ENCODE measurements at regions not wholly inside any gene's neighbourhood (a gene's known extent, or its start where the extent isn't known, plus 50 kb on each side); places are given as distances from the start of the nearest gene placed in this dataset.

DNA sequence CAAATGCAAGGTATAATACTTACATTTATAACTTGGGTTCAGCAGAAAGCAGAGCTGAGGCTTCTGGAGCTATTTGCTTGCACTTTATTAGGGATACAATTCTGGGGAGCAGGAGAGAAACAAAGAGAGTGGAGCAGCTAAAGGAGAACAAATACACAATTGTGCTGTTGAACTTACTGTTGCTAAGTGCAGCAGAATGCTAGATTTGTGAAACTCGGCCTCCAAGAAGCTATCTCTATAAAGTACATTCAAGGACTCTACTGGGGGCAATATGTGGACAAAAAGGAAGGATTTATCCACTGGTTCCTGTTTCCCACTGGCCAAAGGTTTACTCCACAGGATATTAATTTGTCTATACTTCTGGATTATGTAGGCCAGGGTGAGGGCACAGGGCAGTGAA lies 86.8 kb downstream of the PPP1R2C start:
- no peak for FAIRE-seq
- no peaks in the 10 kb centered on the region for H3K27me3 ChIP-seq (ENCODE audit: control insufficient read depth, insufficient read depth, low read length)
- H3K4me3 ChIP-seq (ENCODE audit: low read depth, low read length): no peak overlapping the region
- no peak for DNase-seq (ENCODE audit: low read depth)
- TF ChIP-seq CTCF (IDR thresholded peaks at IDR 0.05; ENCODE audit: insufficient read depth, low read length, severe bottlenecking): no peak
- H3K36me3 ChIP-seq (ENCODE audit: control insufficient read depth, insufficient read depth, low read length): no peaks in the 10 kb centered on the region

GRCh38 chrX:42686706-42687105 lies 91.3 kb downstream of the PPP1R2C start:
- no peaks in the 10 kb centered on the region for H3K36me3 ChIP-seq (ENCODE audit: control insufficient read depth, insufficient read depth, low read length)
- TF ChIP-seq CTCF (IDR thresholded peaks at IDR 0.05; ENCODE audit: insufficient read depth, low read length, severe bottlenecking): no peak
- FAIRE-seq (peak; percentile 68), DNase-seq (ENCODE audit: low read depth) (peak; percentile 75)
- no peak overlapping the region for H3K4me3 ChIP-seq (ENCODE audit: low read depth, low read length)
- H3K27me3 ChIP-seq (ENCODE audit: control insufficient read depth, insufficient read depth, low read length): no peaks in the 10 kb centered on the region

DNA sequence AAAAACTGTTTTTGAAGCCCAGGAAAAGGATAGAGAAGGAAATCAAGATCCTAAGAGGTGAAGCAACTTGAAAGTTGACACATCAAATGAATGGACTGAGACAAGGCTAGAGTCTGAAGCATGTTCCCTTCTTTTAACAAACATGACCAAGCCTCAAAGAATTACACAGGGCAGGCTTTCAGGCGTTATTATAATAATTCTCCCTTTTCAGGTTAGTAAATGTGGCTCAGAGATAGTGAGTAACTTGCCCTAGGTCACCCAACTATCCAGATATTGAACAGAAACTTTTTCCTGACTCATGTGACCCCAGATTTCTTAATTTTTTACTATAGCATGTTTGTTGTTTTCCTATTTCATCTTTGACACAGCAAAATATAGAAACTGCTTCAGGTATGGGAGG lies 91.7 kb downstream of the PPP1R2C start:
- FAIRE-seq (no peak), DNase-seq (ENCODE audit: low read depth) (peak; percentile 61)
- H3K4me3 ChIP-seq (ENCODE audit: low read depth, low read length): no peak overlapping the region

DNA sequence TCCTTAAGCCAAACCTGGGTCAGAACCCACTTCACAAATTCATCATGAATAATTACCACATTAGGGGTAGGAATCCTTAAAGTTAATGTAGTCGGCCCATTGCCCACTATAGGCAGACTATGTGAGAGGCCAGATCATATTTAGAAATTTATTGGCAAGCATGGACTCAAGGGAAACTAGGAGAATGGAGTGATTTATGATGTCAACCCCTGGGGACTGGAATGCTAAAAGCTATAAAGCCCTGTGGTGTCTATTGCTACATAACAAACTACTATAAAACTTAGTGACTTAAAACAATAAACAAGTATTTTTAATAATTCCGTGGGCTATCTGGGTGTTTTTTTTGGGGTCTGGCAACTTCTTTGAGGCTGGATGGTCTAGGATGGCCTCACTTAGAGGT lies 93.9 kb downstream of the PPP1R2C start:
- Histone ChIP-seq H3K27me3 (ENCODE audit: control insufficient read depth, insufficient read depth, low read length) (no peaks in the 10 kb centered on the region), H3K4me3 (ENCODE audit: low read depth, low read length) (no peak overlapping the region), H3K36me3 (ENCODE audit: control insufficient read depth, insufficient read depth, low read length) (no peaks in the 10 kb centered on the region)
- FAIRE-seq (no peak), DNase-seq (ENCODE audit: low read depth) (no peak)
- TF ChIP-seq CTCF (IDR thresholded peaks at IDR 0.05; ENCODE audit: insufficient read depth, low read length, severe bottlenecking): no peak

More for the DNA sequence above, 91.7 kb downstream of the PPP1R2C start:
- no peak for TF ChIP-seq CTCF (IDR thresholded peaks at IDR 0.05; ENCODE audit: insufficient read depth, low read length, severe bottlenecking)
- Histone ChIP-seq H3K36me3 (ENCODE audit: control insufficient read depth, insufficient read depth, low read length) (no peaks in the 10 kb centered on the region), H3K27me3 (ENCODE audit: control insufficient read depth, insufficient read depth, low read length) (no peaks in the 10 kb centered on the region)

DNA sequence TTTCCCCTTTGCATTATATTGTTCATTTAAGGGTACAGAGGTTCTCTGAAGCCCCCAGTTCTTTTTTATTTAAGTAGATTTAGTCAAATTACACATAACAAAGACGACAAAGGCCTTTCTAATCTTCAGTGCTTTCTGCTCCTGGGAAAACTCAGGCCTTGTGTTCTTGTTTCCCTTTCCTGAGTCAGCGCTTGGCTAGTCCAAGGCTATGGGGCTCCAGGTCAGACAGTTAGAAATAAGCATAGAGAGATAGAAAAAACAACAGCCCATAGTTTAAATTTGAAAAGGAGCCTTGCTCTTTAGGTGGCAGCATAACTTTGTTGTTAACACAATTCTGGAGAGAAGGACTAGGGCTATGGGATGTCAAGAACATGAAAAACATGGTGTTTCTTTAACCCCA lies 97.3 kb downstream of the PPP1R2C start:
- TF ChIP-seq CTCF (IDR thresholded peaks at IDR 0.05; ENCODE audit: insufficient read depth, low read length, severe bottlenecking): no peak
- H3K27me3 ChIP-seq (ENCODE audit: control insufficient read depth, insufficient read depth, low read length): no peaks in the 10 kb centered on the region
- no peaks in the 10 kb centered on the region for H3K36me3 ChIP-seq (ENCODE audit: control insufficient read depth, insufficient read depth, low read length)
- FAIRE-seq (no peak), DNase-seq (ENCODE audit: low read depth) (no peak)
- no peak overlapping the region for H3K4me3 ChIP-seq (ENCODE audit: low read depth, low read length)

DNA sequence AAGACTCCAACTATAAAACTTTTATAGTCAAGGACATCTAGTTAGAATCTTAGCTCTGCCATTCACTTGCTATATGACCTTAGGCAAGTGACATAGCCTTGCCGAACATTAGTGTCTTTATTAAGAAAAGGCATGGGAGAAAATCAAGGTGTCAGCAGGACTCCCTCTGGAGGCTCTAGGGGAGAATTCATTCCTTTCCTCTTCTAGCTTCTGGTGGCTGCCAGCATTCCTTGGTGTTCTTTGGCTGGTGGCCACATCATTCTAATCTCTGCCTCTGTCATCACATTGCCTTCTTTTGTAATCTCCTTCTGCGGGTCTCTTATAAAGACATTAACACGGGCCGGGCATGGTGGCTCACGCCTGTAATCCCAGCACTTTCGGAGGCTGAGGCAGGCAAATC lies 99.8 kb downstream of the PPP1R2C start:
- no peak for FAIRE-seq
- Histone ChIP-seq H3K27me3 (ENCODE audit: control insufficient read depth, insufficient read depth, low read length) (no peaks in the 10 kb centered on the region), H3K4me3 (ENCODE audit: low read depth, low read length) (no peak overlapping the region), H3K36me3 (ENCODE audit: control insufficient read depth, insufficient read depth, low read length) (no peaks in the 10 kb centered on the region)
- peak; percentile 28 for TF ChIP-seq CTCF (IDR thresholded peaks at IDR 0.05; ENCODE audit: insufficient read depth, low read length, severe bottlenecking)
- DNase-seq (ENCODE audit: low read depth): peak; percentile 17
